Neural progenitor cell (in vitro differentiated cells): ENCODE measurements at regions not wholly inside any gene's neighbourhood (a gene's known extent, or its start where the extent isn't known, plus 50 kb on each side); places are given as distances from the start of the nearest gene placed in this dataset.
"Not testable (repeated sequence)": the region's sequence is repeated elsewhere in the genome, so short reads cannot be mapped to it uniquely, and the experiment has no call there.

Experiments used
- CTCF ChIP-seq: fragments of 200-600 bp; sonication (generic); IDR thresholded peaks from 2 replicates; pipeline ENCODE4 v1.5.1; 2017; ENCODE audit warnings: antibody characterized with exemption, mild to moderate bottlenecking
- EZH2 ChIP-seq: fragments of 200-600 bp; sonication (generic); IDR thresholded peaks from 2 replicates; pipeline ENCODE4 v1.6.1; 2017; ENCODE audit warnings: antibody characterized with exemption, mild to moderate bottlenecking, moderate library complexity
- EZH2phosphoT487 ChIP-seq: fragments of 200-600 bp; sonication (generic); IDR thresholded peaks from 2 replicates; pipeline ENCODE4 v1.6.1; 2017; ENCODE audit warnings: antibody characterized with exemption

DNA sequence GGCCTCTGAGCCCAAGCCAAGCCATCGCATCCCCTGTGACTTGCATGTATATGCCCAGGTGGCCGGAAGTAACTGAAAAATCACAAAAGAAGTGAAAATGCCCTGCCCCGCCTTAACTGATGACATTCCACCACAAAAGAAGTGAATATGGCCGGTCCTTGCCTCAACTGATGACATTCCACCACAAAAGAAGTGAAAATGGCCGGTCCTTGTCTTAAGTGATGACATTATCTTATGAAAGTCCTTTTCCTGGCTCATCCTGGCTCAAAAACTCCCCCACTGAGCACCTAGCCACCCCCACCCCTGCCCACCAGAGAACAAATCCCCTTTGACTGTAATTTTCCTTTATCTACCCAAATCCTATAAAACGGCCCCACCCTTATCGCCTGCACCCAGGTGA, 712.7 kb upstream of the PABPC4L start:
- TF ChIP-seq CTCF, EZH2, EZH2phosphoT487: not testable (repeated sequence)
